IPS DF 6.9 (cell line): ENCODE measurements at regions not wholly inside any gene's neighbourhood (a gene's known extent, or its start where the extent isn't known, plus 50 kb on each side); places are given as distances from the start of the nearest gene placed in this dataset.

Experiments
- DNase-seq: peaks from one replicate; pipeline ENCODE4 v3.0.0-alpha.2; 2013; ENCODE audit warnings: low read depth, low spot score
- H3K27ac ChIP-seq: one replicate; pipeline ENCODE4 v1.5.1; 2013; ENCODE audit warnings: low read length, control low read depth
- H3K27me3 ChIP-seq: 2 replicates; pipeline ENCODE4 v1.6.1; 2013; ENCODE audit warnings: mild to moderate bottlenecking, low read length; ENCODE audit not compliant: control insufficient read depth, insufficient read depth
- H3K36me3 ChIP-seq: 2 replicates; pipeline ENCODE4 v1.6.1; 2013; ENCODE audit warnings: low read length; ENCODE audit not compliant: control insufficient read depth, insufficient read depth
- H3K4me1 ChIP-seq: 2 replicates; pipeline ENCODE4 v1.6.1; 2013; ENCODE audit warnings: low read length; ENCODE audit not compliant: control insufficient read depth, insufficient read depth
- H3K4me3 ChIP-seq: 2 replicates; pipeline ENCODE4 v1.5.1; 2013; ENCODE audit warnings: mild to moderate bottlenecking, low read length
- H3K9me3 ChIP-seq: 2 replicates; pipeline ENCODE4 v1.6.1; 2013; ENCODE audit warnings: low read length, inconsistent platforms; ENCODE audit not compliant: control insufficient read depth, insufficient read depth
- WGBS: extraction: QIAGEN DNeasy Blood & Tissue Kit; methylation state at CpG from one replicate; pipeline ENCODE4 v1.1.7; 2013; ENCODE audit warnings: mixed read lengths, missing lambda C conversion rate; ENCODE audit not compliant: insufficient read length, insufficient coverage; 5-methylcytosine and 5-hydroxymethylcytosine counted together

DNA sequence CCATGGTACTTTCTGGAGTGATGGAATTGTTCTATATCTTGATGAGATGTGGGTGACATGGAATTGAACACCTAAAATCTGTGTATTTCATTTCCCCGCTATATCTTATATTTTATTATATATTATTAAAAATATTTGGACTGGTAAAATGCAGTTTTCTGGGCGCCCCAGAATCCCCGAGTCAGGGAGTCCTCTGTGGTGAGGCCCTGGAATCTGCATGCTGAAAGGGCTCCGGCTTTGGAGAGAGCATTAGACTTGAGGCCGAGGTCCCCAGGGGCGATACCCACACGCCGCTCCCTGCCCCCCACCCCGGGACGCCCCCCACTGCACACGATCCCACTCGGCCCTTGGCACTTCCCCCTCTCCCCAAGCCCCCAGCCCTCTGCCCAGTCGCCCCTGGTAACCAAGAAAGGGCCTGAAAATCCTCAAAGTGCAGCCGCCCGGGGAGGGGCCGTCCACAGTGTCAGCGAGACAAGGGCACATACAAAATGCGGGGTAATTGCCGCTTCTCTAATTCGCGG is 126.0 kb downstream of the ZFP36L2 start:
- no peaks in the 10 kb centered on the region for H3K27me3 ChIP-seq
- no CpG with 5 or more reads among the region's 21 CpGs for WGBS
- no peak for DNase-seq
- no peaks in the 10 kb centered on the region for H3K36me3 ChIP-seq
- no peaks in the 10 kb centered on the region for H3K9me3 ChIP-seq
- peak overlapping the region; percentile 15; the same call in 1 of the 2 replicates for H3K4me3 ChIP-seq
- H3K4me1 ChIP-seq = peaks cover 3% of the 10 kb centered on the region; the same call in 1 of the 2 replicates
- H3K27ac ChIP-seq = no peak overlapping the region

DNA sequence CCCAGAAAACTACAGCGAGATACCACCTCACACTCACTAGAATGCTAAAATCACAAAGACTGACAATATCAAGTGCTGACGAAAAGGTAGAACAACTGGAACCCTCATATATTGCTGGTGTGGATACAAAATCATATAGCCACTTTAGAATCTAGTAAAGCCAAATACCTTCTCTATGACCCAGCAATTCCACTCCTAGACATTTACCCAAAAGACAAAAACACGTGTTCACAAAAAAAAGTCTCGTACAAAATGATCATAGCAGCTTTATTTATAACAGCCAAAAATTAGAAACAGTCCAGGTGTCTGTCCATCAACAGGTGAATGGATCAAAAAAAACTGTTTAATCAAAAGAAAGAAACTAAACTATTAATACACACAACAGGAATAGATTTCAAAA is 126.6 kb downstream of the ZFP36L2 start:
- peaks cover 3% of the 10 kb centered on the region; the same call in 1 of the 2 replicates for H3K4me1 ChIP-seq
- DNase-seq = no peak
- no peaks in the 10 kb centered on the region for H3K27me3 ChIP-seq
- WGBS = no CpG with 5 or more reads among the region's 4 CpGs
- H3K4me3 ChIP-seq = no peak overlapping the region
- H3K9me3 ChIP-seq = no peaks in the 10 kb centered on the region
- H3K27ac ChIP-seq = no peak overlapping the region
- H3K36me3 ChIP-seq = no peaks in the 10 kb centered on the region

DNA sequence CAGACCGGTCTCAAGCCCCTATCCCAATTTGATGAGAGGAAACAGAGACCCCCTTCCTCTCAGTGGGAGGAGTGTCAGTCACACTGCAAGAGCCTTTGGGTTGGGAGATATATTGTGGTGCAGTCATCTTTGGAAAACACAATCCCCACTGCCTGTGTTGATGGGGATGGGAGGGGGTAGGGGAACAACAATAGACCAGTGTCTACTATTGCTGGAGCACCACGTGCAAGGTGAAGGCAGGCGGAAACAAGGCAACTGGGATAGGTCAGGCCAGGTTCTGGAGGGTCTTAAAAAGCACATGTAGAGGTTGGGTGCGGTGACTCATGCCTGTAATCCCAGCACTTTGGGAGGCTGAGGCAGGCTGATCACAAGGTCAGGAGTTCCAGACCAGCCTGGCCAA is 127.9 kb downstream of the ZFP36L2 start:
- Histone ChIP-seq H3K4me1 (peaks cover 3% of the 10 kb centered on the region; the same call in 1 of the 2 replicates), H3K9me3 (no peaks in the 10 kb centered on the region), H3K36me3 (no peaks in the 10 kb centered on the region), H3K4me3 (no peak overlapping the region), H3K27ac (no peak overlapping the region), H3K27me3 (no peaks in the 10 kb centered on the region)
- WGBS = no CpG with 5 or more reads among the region's 4 CpGs
- no peak for DNase-seq

GRCh38 chr2:43097644-43098408 is 128.6 kb downstream of the ZFP36L2 start:
- no peak for DNase-seq
- WGBS = no CpG with 5 or more reads among the region's 7 CpGs
- peaks cover 3% of the 10 kb centered on the region; the same call in 1 of the 2 replicates for H3K4me1 ChIP-seq
- no peaks in the 10 kb centered on the region for H3K36me3 ChIP-seq
- no peaks in the 10 kb centered on the region for H3K9me3 ChIP-seq
- no peaks in the 10 kb centered on the region for H3K27me3 ChIP-seq
- no peak overlapping the region for H3K27ac ChIP-seq
- no peak overlapping the region for H3K4me3 ChIP-seq

- H3K36me3 ChIP-seq = no peaks in the 10 kb centered on the region
- DNase-seq = no peak
- H3K4me3 ChIP-seq = no peak overlapping the region
- H3K4me1 ChIP-seq = no peaks in the 10 kb centered on the region
- no peaks in the 10 kb centered on the region for H3K9me3 ChIP-seq
- no CpG with 5 or more reads among the region's 4 CpGs for WGBS
- H3K27me3 ChIP-seq = no peaks in the 10 kb centered on the region
- no peak overlapping the region for H3K27ac ChIP-seq
These were observed 130.7 kb downstream of the ZFP36L2 start for GRCh38 chr2:43095533-43096295.

DNA sequence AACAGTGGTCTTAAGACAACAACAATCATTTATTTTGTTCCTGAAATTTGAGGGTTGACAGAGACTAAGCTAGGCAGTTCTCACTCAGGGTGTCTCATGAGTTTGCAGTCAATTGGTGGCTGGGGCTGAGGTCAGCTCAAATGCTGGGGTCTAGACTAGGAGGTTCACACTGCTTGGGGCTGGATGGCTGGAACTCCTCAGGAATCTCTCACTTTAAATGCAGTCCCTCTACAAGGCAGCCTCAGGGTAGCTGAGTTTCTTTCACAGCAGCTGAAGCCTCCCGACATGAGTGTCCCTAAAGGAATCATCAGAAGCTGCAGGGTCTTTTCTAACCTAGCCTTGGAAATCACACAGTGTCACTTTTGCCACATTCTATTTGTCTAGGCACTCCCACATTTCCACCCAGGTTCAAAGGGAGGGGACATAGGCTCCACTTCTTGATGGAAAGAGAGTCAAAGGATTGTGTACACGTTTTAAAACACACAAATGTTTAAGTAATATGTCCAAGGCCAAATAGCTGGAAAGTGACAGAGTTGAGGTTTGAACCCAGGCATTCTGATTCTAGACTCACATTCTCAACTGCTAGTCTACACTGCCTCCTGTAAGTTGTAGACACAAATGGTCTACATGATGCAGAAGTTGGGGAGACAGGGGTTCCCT is 133.8 kb downstream of the ZFP36L2 start:
- Histone ChIP-seq H3K4me3 (no peak overlapping the region), H3K4me1 (no peaks in the 10 kb centered on the region), H3K9me3 (no peaks in the 10 kb centered on the region), H3K36me3 (no peaks in the 10 kb centered on the region), H3K27me3 (no peaks in the 10 kb centered on the region), H3K27ac (no peak overlapping the region)
- WGBS = no CpG with 5 or more reads among the region's 2 CpGs
- no peak for DNase-seq

DNA sequence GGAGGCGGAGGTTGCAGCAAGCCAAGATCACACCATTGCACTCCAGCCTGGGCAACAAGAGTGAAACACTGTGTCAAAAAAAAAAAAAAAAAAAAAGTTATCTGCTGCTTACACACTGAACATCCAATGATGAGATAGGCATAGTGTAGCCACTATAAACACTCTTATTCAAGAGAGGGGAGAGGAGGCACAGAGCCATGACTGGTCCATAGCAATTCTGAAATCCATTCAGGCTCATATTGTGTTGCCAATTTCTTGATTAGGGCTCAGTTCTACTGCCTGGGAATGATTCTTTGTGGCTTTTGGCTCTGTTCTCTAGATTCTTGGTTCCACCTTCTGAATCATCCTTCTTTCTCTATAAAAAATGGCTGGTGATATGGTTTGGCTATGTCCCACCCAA is 136.1 kb downstream of the ZFP36L2 start:
- no CpG with 5 or more reads among the region's 1 CpG for WGBS
- DNase-seq = no peak
- Histone ChIP-seq H3K27me3 (no peaks in the 10 kb centered on the region), H3K9me3 (no peaks in the 10 kb centered on the region), H3K4me3 (no peak overlapping the region), H3K4me1 (0 out of 2 replicates have a peak, but pooled peaks cover 3% of the 10 kb centered on the region), H3K27ac (no peak overlapping the region), H3K36me3 (no peaks in the 10 kb centered on the region)

DNA sequence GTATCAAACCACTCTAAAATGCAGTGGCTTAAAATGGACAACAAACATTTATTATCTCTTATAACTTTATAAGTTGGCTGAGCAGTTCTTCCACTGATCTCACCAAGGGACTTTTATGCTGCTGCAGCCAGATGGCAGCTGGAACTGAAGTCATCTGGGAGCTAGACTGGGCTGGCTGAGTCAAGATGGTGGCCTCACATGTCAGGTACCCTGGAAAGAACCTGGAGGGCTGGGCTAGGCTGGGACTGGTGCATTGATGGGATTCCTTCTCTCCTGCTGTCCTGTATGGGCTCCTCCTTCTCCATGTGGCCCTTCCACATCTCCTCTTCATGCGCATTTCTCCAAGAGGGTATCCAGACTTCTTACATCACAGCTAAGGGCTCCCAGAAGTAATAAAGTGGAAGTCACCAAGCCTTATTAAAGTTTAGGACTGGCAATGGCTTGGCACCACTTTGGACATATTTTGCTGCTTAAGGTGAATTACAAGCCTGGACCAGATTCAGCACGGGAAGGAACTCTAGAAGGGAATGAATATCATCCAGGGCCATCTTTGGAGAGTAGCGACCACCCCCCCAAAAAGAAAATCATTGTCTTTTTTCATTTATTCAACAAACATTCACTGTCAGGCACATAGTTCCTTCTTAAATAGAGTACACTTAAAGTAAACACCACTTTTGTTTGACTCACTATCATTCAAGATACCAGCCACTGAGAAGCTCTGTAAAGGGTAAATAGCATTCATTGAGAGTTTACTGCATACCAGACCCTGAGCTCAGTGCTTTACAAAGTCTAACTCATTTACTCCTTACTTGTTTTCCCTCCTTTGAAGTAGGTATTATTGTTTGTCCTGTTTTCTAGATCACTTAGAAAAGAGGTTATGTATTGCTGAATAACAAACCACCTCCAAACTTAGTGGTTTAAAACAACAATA is 138.0 kb downstream of the ZFP36L2 start:
- Histone ChIP-seq H3K4me1 (peaks cover 5% of the 10 kb centered on the region; the same call in 1 of the 2 replicates), H3K36me3 (no peaks in the 10 kb centered on the region), H3K27me3 (no peaks in the 10 kb centered on the region), H3K9me3 (no peaks in the 10 kb centered on the region), H3K27ac (no peak overlapping the region), H3K4me3 (no peak overlapping the region)
- no peak for DNase-seq
- no CpG with 5 or more reads among the region's 3 CpGs for WGBS

DNA sequence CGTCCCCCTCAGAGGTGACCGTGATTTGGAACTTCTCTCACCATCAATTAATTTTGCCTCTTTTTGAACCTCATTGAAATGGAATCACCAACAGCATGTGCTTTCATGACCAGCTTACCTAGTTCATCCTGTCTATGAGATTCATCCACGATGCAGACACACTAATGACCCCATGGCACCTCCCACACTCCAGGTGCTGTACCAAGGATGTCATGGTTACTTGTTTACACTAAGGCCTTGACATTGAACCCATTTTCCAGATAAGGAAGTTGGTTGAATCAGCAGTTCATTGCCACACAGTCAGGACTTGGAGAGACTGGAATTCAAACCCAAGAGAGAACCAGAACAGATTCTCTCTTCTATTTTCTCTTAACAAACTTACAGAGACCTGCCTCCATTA is 139.0 kb downstream of the ZFP36L2 start:
- DNase-seq = no peak
- WGBS = no CpG with 5 or more reads among the region's 3 CpGs
- no peaks in the 10 kb centered on the region for H3K36me3 ChIP-seq
- H3K9me3 ChIP-seq = no peaks in the 10 kb centered on the region
- H3K27me3 ChIP-seq = no peaks in the 10 kb centered on the region
- peaks cover 5% of the 10 kb centered on the region; the same call in 1 of the 2 replicates for H3K4me1 ChIP-seq
- H3K4me3 ChIP-seq = no peak overlapping the region
- H3K27ac ChIP-seq = no peak overlapping the region
